ENCODE measurements at regions not wholly inside any gene's neighbourhood (a gene's known extent, or its start where the extent isn't known, plus 50 kb on each side); places are given as distances from the start of the nearest gene placed in this dataset.
A peak's percentile ranks its signal among the peaks of the same experiment; 100 is the strongest.
"Not testable (repeated sequence)": the region's sequence is repeated elsewhere in the genome, so short reads cannot be mapped to it uniquely, and the experiment has no call there.

DNA sequence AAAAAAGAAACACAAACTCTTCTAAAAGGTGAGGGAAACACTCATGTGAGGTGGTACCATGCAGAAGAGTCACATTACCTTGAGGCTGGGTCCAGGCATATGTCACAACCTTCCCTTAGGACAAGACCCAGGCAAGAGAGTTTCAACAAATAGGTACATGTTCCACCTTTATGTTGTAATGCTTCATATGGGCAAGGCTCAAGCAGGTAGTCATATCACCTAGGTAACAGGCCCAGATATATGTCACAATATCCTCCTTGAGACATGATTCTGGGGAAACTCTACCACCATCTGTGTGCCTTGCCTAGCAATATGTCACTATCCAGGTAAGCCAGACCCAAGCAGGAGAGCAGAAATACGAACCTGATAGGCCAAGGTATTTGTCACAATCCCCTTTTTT lies 892.2 kb upstream of the AMELY start:
- DNase-seq: no peak

DNA sequence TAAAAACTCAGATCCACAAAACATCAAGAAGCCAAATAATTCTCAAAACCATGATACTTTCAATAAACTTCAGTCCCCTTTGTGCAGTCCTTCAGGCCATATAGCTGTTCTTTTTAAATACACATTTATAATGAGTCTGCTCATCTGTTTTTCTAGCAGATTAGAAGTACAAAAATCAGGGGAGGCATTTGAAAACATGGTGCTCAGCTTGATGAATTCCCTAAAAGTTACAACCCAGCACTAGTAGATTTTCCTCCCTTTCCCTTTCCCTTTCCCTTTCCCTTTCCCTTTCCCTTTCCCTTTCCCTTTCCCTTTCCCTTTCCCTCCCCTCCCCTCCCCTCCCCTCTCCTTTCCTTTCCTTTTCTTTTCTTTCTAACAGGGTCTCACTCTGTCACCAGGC lies 884.6 kb upstream of the AMELY start:
- no peak for DNase-seq

- DNase-seq: no peak
These were observed 882.9 kb upstream of the AMELY start for GRCh38 chrY:7794441-7794840.

DNA sequence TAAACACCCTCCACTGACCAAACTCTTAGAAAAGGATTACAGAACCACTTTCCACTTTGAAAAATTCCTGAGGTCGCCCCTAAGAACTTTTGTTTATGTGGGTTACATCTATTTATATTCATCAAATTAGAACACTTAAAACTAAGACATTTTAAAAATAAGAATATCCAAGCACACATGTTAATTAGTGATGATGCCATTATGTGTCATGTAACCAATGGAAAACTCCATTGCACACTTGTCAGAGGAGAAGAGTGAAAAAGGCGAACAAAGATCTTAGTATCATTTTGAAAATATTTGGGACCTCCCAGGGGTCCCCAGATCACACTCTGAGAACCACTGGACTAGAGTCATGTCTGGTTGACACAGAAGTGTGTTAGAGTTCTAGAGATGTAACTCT lies 882.4 kb upstream of the AMELY start:
- no peak for DNase-seq

DNA sequence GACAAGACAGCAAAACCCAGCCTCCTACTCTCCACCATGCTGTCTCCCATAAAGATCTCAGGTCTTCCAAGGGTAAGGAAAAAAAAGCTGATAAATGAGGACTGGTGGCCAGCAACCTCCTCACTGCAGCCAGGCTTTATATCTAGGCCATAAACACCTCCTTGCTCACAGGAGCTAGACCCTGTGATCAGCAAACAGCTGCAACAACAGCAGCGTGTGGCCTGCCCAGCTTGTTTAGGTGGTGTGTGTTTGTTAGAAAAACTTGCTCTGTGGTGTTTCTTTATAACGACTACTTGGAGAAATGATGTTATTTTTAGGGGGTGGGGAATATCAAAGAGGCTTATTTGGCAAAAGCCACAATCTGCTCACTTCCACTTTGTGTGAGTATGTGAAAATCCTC lies 880.9 kb upstream of the AMELY start:
- DNase-seq: no peak

DNA sequence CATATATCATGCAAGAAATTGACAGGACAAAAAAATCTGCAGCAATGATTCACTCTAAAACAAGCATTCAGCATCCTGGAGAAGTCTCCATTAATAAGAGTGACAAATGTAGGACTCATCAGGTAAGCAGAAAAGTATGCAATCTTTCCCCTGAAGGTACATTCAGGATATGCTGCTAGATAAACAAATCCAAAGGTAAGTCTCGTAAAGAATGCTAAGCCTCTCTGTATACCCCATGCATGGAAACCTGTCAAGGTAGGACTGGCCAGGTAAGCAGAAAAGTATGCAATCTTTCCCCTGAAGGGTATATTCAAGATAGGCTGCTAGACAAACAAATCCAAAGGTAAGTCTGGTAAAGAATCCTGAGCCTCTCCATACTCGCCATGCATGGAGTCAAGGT lies 869.9 kb upstream of the AMELY start:
- no peak for DNase-seq

GRCh38 chrY:7775436-7775835 lies 863.9 kb upstream of the AMELY start:
- DNase-seq: not testable (repeated sequence)

- DNase-seq: no peak
These were observed 860.2 kb upstream of the AMELY start for GRCh38 chrY:7771771-7772170.

- DNase-seq: no peak
These were observed 858.3 kb upstream of the AMELY start for GRCh38 chrY:7769790-7770375.

DNA sequence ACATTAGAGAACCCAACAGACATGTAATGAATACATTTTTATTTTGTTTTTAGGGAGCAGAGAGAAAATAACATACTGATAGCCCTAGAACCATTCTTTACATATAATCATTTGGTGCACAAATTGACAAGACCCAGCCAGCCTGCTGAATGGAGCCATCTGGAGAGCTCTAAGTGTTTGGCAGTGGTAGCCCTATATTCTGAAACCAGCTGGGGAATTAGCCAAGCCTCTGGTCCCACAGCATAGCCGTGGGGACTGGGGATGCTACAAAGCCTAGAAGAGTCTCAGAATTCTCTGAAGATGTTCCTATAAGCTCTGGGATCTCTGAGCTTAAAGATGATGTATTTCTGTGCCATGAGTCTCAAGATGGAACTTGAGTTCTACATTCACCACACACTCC lies 857.3 kb upstream of the AMELY start:
- DNase-seq: no peak

DNA sequence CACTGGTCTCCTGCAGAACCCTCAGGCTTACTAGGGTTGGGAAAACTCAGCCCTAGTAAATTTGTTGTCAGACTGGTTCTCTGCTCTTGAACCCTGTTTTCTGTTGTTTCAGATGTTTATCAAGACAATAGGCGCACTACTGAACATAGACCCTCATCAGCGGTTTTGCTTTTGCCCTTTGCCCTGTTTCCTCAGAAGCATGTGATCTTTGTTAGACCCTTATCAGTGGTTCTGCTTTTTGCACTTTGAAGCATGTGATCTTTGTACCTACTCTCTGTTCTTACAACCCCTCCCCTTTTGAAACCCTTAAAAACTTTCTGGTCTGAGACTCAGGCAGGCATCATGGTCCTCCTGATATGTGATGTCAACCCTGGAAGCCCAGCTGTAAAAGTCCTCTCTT lies 842.2 kb upstream of the AMELY start:
- no peak for DNase-seq

- no peak for DNase-seq
These were observed 835.2 kb upstream of the AMELY start for GRCh38 chrY:7746781-7747180.

DNA sequence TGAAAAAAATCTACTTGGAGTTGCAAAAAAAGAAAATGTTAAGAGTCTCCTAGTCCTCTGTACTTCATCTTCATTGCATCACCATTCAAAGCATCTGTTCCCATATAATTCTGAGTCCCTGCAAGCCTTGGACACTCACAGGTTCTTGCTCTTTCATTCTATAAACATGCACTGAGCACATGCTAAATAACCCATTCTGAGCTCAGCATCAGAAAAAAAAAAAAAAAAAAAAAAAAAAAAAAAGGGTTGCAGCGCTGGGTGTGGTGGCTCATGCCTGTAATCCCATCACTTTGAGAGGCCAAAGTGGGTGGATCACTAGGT lies 834.0 kb upstream of the AMELY start:
- DNase-seq: no peak

DNA sequence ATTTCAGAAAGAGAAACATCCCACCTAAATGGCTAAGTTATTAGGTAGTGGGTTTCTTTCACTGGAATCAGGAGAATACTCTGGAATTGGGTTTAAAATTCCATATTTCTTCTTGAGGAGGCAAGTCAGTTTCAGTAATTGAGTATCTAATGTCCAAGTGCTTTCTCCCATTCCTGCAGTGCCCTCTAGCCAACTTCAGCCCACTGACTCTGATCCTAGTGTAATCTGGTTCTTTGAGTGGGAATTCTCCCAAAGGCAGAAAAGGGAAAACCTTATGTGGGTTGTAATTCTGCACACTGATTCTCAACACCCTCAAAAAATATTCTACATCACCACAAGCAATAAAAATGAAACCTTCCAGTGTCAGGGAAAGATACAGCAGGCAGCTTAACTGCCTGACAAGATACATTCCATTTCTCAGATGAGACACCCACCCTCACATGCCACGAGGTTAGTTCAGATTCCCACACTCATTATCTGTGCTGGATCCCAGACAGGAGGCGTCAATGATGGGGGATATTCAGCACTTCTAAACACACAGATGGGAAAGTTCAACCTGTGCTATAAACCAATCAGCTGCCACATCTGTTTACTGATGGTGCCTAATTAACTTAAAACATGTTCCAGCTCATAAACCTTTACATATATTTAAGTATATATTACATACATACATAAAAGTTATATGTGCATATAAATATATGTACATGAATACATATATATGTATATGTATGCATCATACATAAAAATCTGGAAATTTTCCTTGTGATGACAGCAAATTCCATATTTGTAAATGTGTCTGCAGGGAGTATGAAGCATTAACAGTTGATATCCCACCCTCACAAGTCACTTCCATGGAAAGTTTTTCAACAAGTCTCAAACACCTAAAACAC lies 833.4 kb upstream of the AMELY start:
- no peak for DNase-seq

DNA sequence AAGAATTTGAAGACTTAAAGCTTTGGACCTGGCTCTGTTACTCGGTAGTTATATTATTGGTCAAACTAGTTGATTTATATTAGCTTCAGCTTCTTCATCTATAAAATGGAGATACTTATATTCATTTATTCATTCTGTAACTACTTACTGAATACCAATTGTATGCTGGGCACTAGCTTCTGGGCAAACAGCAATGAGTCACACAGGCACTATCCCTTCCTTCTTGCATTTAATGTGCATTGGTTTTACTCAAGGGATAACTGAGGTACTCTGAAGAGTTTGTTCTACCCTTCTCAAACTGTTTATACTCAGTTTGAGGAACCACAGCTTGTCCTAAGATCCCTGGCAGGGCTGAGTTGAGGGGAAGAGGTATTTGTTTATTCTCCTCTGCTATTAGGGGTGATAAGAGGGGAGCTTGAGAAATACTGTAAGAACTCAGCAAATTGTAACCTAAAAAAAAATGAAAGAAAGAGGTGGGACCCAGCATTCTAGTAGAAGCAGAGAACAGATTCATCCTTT lies 825.4 kb upstream of the AMELY start:
- DNase-seq: no peak

DNA sequence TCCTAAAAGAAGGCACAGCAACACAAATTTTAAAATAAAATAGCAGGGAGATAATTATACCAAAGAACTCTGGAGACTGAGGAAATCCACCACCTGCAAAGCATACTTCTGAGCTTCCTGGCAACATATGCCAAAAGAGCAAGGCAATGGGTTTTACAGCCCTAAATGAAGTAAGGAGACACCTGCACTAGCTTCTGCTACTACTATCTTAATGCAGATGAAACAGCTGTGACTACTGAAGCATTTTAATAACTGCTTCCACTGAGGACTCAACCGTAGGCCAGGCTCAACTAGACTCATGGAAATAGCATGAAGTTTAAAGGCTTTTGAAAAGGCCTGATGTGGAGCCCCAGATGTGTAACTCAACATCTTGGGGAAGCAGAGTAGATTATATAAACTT lies 820.1 kb upstream of the AMELY start:
- DNase-seq: no peak

DNA sequence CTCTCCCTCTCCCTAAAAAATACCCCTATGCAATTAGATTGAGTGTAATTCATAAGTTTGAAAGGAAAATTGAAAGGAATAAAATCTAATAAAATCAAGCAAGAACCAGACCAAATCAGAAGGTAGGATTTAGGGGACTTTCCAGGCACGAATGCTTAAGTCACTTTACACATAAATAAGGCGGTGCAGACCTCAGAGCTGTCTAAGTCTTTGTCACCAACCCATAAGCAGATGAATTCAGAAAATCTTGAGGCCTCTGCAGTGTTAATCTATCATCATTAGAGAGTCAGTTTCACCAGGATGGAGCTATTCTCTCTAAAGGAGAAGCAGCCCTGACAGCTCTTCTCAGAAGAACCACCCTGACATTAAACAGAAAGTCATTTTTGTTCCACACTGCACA lies 819.1 kb upstream of the AMELY start:
- DNase-seq: no peak

DNA sequence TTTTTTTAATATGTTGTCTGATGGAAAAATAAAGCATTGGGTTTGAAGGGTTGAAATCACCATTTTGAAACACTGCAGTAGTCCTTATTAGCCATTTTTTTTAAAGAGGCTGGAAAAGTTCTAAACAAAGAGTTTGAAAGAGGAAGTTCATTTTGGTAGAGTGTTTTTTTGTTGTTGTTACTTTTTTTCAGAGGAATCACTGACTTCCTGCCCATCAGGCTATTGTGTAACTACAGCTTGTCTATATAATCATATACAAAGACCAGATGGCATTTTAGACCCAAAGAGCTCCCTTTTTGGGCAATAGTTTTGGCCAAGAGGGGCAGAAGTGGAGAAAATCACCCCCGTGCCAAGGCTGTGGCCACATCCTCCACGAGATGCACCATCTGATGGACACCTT lies 818.5 kb upstream of the AMELY start:
- DNase-seq: peak; percentile 22 to 62

DNA sequence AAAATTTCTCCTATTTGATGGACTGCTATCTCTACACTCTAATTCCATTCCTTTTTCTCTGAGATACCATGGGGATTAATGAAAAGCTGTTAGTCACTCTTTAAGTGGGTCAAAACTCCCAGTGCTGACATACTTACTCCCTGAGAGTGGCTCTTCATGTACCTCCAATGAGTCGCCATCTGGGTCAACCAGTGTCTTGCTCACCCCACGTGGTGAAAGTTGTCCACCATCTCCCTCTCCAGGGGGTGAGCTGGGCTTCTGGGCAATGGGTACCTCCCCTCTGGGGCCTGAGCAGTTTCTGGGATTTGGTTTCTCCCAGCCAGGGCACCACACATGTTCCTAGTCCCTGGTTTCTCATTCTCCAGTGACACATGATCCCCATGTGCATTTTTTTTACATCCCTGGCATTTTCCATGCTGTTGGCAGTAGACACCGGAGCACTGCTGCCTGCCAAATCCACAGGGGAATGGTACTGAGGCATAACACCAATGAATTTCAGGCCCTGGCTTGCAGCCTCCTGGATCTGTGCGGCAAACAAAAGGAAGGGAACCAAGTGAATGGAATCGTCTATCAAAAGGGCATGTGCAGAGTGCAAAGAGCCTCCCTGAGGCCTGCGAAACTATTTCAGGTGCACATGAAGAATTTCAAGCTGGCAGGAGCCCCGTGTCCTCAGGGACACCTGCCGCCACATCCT lies 817.9 kb upstream of the AMELY start:
- DNase-seq: no peak

DNA sequence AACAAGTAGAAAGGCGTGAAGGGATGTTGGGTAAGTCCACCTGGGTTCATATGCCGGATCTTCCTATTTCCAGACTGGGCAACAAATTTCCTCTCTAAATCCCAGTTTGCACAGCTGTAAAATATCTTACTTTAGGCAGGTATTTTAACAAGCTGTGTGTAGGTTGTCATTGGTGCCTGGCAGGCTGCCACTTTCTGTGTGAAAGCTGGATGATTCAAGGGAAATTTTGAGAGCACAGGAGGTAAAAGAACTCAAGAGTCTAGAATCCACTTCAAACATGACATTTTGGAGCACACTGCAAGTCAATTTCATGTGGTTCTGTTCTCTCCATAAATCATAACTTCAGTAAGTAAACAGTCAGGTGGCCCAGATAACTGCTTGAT lies 817.4 kb upstream of the AMELY start:
- DNase-seq: no peak

GRCh38 chrY:7725791-7726460 lies 814.4 kb upstream of the AMELY start:
- DNase-seq: no peak

DNA sequence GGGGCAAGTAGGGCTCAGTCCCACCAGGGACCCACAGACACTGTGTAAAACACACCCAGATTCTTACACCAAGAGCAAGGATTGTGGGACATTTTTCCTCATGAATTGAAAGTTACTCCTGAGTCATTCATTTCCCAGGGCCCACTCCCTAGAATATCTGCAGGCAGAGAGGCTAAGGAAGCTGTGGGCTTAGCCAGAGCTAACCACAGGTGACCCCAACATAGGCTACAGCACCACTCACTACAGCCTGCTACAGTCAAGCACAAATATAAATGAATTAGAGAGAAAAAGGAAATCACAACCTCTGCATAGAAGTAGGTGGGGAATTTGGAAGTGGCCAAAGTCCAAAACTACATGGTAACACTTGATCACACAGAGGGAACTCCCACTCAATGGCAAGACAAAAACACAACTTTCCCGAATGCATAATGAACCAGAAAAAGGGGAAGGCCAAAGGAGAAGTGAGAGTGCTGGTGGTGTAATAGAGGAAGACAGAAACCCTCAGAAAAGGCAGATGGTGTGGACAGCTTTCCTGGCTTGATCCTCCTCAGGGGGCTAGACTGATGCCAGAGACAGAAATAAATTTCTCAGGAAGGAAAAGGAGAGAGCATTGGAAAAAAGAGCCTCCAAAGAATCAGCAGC lies 812.6 kb upstream of the AMELY start:
- peak; percentile 81 to 87 for DNase-seq

GRCh38 chrY:7723127-7723526 lies 811.6 kb upstream of the AMELY start:
- no peak for DNase-seq
